Activated CD4-positive, alpha-beta T cell treated with anti-CD3 and anti-CD28 coated beads, Interleukin-2, Interleukin-4, amounts not matched to agents 100 ng/mL and 50 ng/mL, durations not matched to agents 16 hours and 8 hours (primary cell): ENCODE measurements at regions not wholly inside any gene's neighbourhood (a gene's known extent, or its start where the extent isn't known, plus 50 kb on each side); places are given as distances from the start of the nearest gene placed in this dataset.
A peak's percentile ranks its signal among the peaks of the same experiment; 100 is the strongest.

Source experiments
- DNase-seq: peaks from one replicate; pipeline ENCODE4 v3.0.0-alpha.2; 2020; ENCODE audit warnings: low spot score

GRCh38 chr3:34239875-34240274 is 441.4 kb downstream of the PDCD6IP start:
- DNase-seq = no peak

- no peak for DNase-seq
Measured at GRCh38 chr3:34247401-34247800, 449.0 kb downstream of the PDCD6IP start.

- no peak for DNase-seq
Measured at GRCh38 chr3:34248352-34248751, 449.9 kb downstream of the PDCD6IP start.

DNA sequence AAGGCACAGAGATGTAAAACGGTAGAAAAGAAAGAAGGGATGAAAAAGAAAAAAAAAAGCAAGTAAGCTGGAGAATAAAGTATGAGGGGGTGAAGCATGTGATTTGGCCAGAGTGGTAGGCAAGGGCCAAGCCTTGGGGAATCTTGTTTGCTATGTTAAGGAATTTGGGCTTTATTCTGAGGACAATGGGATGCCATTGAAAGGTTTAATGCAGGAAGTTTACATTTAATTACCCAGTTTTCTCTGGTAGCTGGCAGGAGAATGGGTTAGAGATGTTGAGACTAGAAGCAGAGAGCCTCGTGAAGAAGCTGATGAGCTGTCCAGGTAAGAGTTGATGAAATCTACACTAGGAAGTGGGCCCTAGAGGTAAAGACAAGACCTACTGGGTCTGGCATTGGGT is 455.9 kb downstream of the PDCD6IP start:
- DNase-seq = no peak

GRCh38 chr3:34256021-34256420 is 457.6 kb downstream of the PDCD6IP start:
- DNase-seq = no peak

GRCh38 chr3:34256791-34257190 is 458.4 kb downstream of the PDCD6IP start:
- no peak for DNase-seq

GRCh38 chr3:34258271-34258998 is 460.0 kb downstream of the PDCD6IP start:
- no peak for DNase-seq

GRCh38 chr3:34260271-34261000 is 462.0 kb downstream of the PDCD6IP start:
- DNase-seq = peak; percentile 20

DNA sequence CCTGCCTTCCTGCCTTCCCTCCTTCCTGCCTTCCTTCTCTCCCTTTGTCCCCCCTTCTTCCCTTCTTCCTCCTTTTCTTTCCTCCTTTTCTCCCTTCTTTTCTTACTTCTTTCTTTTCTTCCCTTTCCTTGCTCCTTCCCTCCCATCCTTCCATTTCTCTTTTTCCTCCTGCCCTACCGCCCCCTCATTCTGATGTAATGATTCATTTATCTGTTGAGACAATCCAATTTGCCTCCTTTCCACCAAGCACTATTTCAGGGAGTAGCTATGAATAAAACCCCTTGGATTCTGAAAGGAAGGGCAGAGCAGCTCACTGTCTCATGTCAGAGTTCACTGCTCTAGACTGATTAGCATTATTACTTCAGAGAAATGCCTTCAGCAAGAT is 462.6 kb downstream of the PDCD6IP start:
- no peak for DNase-seq

- no peak for DNase-seq
Measured at GRCh38 chr3:34263101-34263621, 464.7 kb downstream of the PDCD6IP start.

DNA sequence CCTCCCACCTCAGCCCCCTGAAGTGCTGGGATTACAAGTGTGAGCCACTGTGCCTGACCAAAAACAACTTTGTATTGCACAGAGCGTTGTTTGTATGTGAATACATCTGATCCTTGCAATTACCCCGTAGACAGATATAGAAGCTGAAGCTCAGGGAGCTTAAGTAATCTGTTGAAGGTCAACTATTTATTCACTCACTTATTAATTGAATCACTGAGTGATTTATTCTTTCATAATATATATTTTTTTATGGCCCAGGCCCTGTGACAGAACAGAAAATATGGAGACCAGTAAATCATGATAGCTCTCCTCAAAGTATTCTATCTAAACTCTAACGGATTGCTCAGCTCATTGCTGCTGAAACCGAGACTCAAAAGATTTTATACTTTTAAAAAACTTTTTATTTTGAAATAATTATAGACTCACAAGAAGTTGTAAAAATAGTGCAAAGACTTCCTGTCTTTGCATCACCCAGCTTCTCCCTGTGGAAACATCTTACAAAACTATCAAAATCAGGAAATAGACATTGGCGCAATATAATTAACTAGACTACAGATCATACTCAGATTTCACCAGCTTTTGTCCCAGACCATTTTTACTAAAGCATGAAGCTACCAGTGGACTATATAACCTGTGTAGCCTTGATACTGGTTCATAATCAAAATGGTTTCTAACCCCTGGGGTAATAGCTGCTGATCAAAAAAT is 466.1 kb downstream of the PDCD6IP start:
- DNase-seq = no peak

DNA sequence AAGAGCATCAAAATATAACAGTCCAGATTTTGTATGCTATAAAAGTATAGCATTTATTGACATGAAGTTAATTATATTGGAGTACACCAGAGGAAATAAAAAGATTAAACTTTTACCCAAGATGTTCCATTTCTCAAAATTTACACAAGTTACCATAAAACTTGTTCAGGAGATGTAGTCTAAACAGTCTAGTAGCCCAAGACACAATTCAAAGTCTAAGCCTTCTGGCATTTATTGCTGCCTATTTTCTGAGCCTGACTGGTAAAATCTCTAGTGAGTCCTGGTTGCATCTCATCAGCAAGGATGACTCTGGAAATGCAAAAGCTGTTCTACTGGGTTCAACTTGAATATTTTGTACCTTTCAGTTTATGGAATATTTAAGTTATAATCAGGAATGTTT is 468.7 kb downstream of the PDCD6IP start:
- no peak for DNase-seq

DNA sequence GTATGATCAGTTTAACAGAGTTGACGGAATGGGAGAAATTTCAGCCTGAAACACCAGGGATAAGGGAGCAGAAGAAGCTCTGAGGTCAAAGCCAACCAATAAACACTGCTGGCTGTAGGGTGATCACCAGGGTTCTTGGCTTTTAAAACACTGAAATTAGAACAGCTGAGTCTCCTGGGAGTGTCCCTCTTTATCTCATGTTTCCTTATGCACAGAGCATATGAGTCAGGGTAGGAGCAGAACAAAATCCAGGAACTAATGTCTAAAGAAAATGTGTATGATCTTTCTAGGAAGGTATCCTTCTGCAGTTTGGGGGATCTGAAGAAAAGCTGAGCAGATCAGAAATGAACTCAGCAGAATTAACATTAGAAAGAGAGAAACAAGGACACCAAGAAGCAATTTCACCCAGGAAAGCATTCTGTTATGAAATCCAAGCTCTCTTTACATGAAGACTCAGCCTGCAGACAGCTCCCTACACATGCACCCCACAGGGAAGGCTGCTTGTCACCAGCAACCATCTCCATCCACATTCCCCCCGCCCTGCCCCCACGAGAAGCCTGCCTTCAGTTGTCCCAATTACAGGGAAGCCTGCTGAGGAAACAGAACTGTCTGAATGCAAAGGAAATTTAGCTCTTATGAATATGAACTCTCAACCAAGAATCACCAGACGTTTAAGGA is 469.7 kb downstream of the PDCD6IP start:
- DNase-seq = no peak

DNA sequence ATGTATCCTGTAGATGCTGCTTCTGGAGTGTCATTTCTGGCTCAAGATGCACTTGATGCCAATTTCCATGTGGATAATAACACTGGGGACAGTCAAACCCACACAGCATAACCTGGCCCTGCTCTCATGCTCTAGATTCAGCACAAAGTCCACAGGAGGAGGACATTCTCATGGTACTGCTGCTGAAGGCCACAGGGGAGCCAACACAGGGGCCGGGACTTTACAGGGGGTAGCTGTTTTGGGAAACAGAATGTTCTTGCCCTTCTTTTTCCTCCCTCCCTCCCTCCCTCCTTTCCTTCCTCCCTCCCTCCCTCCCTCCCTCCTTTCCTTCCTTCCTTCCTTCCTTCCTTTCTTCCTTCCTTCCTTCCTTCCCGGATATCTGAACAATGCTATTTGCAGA is 477.4 kb downstream of the PDCD6IP start:
- no peak for DNase-seq

- no peak for DNase-seq
Measured at GRCh38 chr3:34276342-34276741, 477.9 kb downstream of the PDCD6IP start.

- no peak for DNase-seq
Measured at GRCh38 chr3:34277110-34277509, 478.7 kb downstream of the PDCD6IP start.

DNA sequence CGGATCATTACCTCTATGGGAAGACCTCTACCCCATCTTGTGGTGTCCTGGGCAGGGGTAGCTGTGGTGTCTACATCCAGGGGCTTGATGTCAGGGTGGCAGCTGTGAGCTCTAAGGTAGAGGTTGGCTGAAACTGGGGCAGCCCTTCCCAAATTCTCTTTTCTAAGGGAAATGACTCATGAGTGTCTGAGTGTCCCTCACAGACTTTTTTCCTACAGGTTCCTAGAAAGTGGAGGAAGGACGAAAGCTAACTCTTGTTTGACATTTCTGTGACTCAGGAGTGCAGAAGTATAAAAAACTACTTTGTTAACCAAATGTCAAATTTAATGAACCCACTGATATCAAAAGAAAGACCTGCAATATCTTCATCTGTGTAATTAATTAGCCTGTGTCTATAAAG is 481.5 kb downstream of the PDCD6IP start:
- no peak for DNase-seq

GRCh38 chr3:34283751-34284150 is 485.3 kb downstream of the PDCD6IP start:
- DNase-seq = no peak

DNA sequence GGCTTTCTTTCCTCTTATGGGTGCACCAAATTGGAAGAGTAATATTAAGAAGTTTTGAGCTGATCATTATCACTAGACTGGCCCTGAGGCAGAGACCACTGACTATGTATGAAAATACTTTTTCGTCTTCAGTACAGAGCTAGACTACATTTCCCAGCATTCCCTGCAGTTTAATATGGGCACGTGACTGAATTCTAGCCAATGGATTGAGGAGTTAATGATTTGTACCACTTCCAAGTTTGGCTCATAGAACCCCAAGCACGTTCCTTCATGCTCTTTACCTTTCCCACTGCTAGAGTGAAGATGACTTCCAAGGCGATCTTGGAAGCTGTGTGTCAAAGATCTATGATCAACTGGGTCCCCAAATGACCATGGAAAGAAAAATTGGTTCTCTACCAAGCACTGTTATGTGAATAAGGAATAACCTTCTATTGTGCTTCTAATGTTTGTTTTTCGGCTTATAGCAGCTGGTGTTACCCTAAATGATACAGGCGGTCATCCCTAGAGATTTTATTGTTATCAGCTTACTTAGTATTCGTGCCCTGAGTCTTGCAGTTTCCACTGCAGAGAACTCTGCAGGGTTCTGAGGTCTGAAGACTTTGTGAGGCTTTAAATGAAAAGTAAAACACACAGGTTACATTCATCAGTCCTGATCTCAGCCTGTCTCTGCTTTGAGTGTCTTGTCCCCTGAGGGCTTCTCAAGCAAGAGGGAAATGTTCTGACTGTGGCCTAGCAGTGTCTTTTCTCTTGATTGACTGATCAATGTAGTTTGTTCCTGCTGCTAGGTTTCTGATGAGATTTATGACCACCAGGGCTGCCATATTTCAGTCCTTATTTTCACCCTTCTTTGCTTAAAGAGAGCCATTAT is 486.8 kb downstream of the PDCD6IP start:
- no peak for DNase-seq

DNA sequence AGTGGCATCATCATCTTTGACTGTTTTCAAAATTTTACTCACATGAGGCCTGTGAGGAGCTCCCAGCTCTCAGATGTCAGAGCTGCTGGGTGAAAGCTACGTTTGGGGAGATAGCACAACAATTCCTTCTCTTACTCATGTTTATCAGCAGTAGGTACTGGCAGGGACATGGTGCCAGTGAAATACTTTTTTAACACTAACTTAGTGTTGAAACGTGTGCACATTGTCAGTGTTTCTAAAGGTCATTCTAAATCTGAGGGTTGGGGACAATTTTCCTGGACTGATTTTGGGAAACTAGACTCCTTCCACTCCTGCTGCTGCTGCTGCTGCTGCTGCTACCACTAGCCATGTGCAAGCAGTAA is 487.4 kb downstream of the PDCD6IP start:
- DNase-seq = no peak

DNA sequence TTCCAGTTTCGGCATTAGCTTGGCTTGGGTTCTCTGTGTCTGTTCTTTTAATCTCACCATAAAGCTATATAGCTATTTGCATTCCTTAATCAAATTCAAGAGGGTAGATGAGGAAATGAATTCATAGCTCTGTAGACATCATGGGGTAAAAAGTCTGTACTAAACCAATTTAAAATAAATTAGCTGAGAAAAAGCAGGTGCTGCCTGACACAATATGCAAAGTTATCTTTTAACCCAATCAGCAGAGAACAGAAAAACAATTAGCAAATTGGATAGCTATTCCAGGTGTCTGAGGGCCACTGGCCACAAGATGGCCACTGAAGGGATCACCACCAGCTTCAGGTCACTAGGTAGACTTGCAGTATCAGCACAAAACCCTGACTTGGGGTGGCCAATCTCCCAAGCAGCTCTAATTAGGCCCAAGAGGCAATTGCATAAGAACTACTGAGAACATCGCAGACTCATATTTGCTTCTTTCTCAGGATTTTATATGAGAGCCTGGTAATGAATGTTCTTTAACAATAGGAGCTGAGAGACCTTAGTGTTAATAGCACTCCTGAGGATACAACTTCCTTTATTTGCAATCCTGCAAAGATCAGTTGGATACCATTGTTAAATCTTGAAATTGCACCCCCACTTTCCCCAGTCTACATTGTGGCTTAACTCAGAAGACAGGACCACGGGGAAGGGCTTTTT is 494.3 kb downstream of the PDCD6IP start:
- DNase-seq = no peak
